ENCODE measurements at regions not wholly inside any gene's neighbourhood (a gene's known extent, or its start where the extent isn't known, plus 50 kb on each side); places are given as distances from the start of the nearest gene placed in this dataset.

DNA sequence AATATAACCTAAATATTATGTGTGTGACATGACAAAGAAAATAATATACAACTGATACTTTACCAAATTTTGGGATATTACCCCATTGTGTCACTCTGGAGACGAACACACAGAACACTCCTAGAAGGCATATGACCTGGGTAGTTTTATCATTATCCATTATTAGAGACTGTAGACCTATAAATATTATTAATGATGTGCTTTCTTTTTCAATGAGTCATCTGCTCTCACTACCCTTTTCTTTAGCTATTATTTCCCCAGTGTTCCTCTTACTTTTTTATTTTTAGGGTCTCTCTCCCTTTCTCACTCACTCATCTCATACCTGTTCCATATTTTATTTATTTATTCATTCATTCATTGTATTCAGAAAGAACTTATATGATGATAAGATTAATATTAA, 143.3 kb upstream of the ITGA4 start:
- TF ChIP-seq, protein P1, sequence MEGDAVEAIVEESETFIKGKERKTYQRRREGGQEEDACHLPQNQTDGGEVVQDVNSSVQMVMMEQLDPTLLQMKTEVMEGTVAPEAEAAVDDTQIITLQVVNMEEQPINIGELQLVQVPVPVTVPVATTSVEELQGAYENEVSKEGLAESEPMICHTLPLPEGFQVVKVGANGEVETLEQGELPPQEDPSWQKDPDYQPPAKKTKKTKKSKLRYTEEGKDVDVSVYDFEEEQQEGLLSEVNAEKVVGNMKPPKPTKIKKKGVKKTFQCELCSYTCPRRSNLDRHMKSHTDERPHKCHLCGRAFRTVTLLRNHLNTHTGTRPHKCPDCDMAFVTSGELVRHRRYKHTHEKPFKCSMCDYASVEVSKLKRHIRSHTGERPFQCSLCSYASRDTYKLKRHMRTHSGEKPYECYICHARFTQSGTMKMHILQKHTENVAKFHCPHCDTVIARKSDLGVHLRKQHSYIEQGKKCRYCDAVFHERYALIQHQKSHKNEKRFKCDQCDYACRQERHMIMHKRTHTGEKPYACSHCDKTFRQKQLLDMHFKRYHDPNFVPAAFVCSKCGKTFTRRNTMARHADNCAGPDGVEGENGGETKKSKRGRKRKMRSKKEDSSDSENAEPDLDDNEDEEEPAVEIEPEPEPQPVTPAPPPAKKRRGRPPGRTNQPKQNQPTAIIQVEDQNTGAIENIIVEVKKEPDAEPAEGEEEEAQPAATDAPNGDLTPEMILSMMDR (IDR thresholded peaks at IDR 0.05), result no peak
- TF ChIP-seq POLR2AphosphoS5 (IDR thresholded peaks at IDR 0.05), result no peak
- TF ChIP-seq POLR2A (IDR thresholded peaks at IDR 0.05), result no peak
